ENCODE measurements at regions not wholly inside any gene's neighbourhood (a gene's known extent, or its start where the extent isn't known, plus 50 kb on each side); places are given as distances from the start of the nearest gene placed in this dataset.

- no peak for TF ChIP-seq CEBPB (IDR thresholded peaks at IDR 0.05; ENCODE audit: borderline replicate concordance, low read depth, low read length)
- TF ChIP-seq FOSL2 (CRISPR knock-in tag; IDR thresholded peaks at IDR 0.05): no peak
- no peak for TF ChIP-seq ZNF772 (CRISPR knock-in tag; IDR thresholded peaks at IDR 0.05)
- TF ChIP-seq CTCF (CRISPR knock-in tag; IDR thresholded peaks at IDR 0.05): no peak
- no peak for TF ChIP-seq MXI1 (IDR thresholded peaks at IDR 0.05; ENCODE audit: borderline replicate concordance, low read depth, low read length)
- TF ChIP-seq ZBTB8A (CRISPR knock-in tag; IDR thresholded peaks at IDR 0.05; ENCODE audit: borderline replicate concordance, low read depth): no peak
- TF ChIP-seq SCMH1 (CRISPR knock-in tag; IDR thresholded peaks at IDR 0.05; ENCODE audit: borderline replicate concordance): no peak
These were observed 124.6 kb downstream of the NOC3L start for GRCh38 chr10:94238006-94238617.
